Ovary (tissue), 7 donors: ENCODE measurements at regions not wholly inside any gene's neighbourhood (a gene's known extent, or its start where the extent isn't known, plus 50 kb on each side); places are given as distances from the start of the nearest gene placed in this dataset. TPM values are rescaled to one million over a fixed set of nuclear protein-coding genes. Genes with fewer than 3 reads are reported as not detected.

Source experiments
- DNase-seq, 5 donors: peaks; one replicate each; pipeline ENCODE4 v3.0.0-alpha.2; 2019 to 2020
- H3K27ac ChIP-seq, 2 donors: fragments of 200-600 bp; one replicate each; pipeline versions ENCODE4 v1.5.1 to v1.8.0; 2019 to 2022
- H3K27me3 ChIP-seq: fragments of 200-600 bp; one replicate; pipeline ENCODE4 v1.8.0; 2022
- H3K36me3 ChIP-seq: fragments of 200-600 bp; sonication (generic); one replicate; pipeline ENCODE4 v1.5.1; 2019
- H3K4me1 ChIP-seq: one replicate; pipeline ENCODE4 v1.8.1; 2013; ENCODE audit warnings: mild to moderate bottlenecking, moderate library complexity; ENCODE audit not compliant: insufficient read depth
- H3K4me3 ChIP-seq: fragments of 200-600 bp; sonication (generic); one replicate; pipeline ENCODE4 v1.5.1; 2017
- H3K9me3 ChIP-seq, 2 donors: fragments of 200-600 bp in 1 of 2; sonication (generic) in 1 of 2; one replicate each; pipeline versions ENCODE4 v1.5.1 to v1.8.1; 2013 to 2019; ENCODE audit warnings: mild to moderate bottlenecking in 1 of 2, moderate library complexity in 1 of 2
- EP300 ChIP-seq: sonication (generic); formaldehyde crosslinking; IDR thresholded peaks from one replicate; pipeline ENCODE4 v1.6.1; 2017; ENCODE audit warnings: antibody characterized with exemption
- POLR2A ChIP-seq: fragments of 450-650 bp; IDR thresholded peaks from one replicate; pipeline ENCODE4 v1.6.1; 2017; ENCODE audit warnings: antibody characterized with exemption, mild to moderate bottlenecking, moderate library complexity
- WGBS, 3 donors: extraction: QIAGEN DNeasy Blood & Tissue Kit in 1 of 3; methylation state at CpG; one replicate each; pipeline versions ENCODE4 v1.1.5 to v1.1.7; 2013 to 2017; 5-methylcytosine and 5-hydroxymethylcytosine counted together
- intact Hi-C, 4 donors: fragments of 100-400 bp; cut with DNase I; formaldehyde crosslinking; loops; one replicate each; pipeline versions ENCODE4 v1.11.0 to v1.15.1; 2022 to 2023
- small RNA-seq: library from RNA; depleted of rRNA; stranded (forward); fragments of <200 nt; gene quantifications from one replicate; pipeline ENCODE3, GENCODE V24; 2016
- TF ChIP-seq, protein P1 (sequence below), 3 donors: fragments of 450-650 bp in 2 of 3; fragments of 200-600 bp in 1 of 3; IDR thresholded peaks; one replicate each; pipeline versions ENCODE4 v1.5.1 to v1.8.0; 2016 to 2022; ENCODE audit warnings: antibody characterized with exemption in 3 of 3, mild to moderate bottlenecking in 1 of 3
- donor health status: DM: no; HTN: no; CAD: no; lungs with moderate emphysema.
- donor health status: DM: no; HTN: no; CAD: no.
- donor health status: Bipolar disorder and iron deficiency.
- donor health status: DM: no; HTN: no; CAD: no.
- donor health status: DM: yes; HTN: yes; CAD: no.

DNA sequence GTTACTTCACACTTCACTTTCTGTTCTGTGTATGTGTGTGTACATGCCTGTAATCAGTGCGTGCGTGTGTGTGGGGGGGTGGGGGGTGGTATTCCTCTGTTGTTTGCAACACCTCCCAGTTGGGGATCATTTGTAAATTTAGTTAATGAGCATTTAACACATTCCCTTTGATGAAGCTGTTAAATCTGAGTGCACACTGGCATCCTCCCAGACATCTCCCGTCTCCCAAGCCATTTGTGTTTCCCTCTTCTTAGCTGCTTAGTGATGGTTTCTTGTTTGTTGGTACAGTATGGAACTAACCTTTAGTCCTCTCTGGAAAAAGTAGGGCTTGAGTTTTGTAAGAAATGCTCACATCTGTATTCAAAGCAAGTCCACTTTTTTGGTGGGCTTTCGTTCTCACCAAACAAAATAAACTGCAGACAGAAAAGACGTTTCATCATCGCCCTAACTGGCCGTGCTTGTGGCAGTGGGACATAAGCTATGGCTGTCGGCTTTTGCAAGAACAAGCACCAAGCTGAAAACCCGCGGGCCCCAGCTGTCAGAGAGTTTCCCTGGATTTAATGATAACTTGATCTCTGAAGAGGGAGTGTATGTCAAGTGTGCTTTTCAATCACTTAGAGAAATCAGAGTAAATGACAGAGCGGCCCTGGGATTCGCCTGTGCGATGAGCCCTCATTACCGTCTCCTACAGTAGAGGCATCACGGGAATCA lies 54.9 kb upstream of the SASH1 start:
- intact Hi-C loops = no loop called here
- 88 to 92% (median 89%) methylated on average over 15 of the region's 15 CpGs for WGBS, 3 donors

DNA sequence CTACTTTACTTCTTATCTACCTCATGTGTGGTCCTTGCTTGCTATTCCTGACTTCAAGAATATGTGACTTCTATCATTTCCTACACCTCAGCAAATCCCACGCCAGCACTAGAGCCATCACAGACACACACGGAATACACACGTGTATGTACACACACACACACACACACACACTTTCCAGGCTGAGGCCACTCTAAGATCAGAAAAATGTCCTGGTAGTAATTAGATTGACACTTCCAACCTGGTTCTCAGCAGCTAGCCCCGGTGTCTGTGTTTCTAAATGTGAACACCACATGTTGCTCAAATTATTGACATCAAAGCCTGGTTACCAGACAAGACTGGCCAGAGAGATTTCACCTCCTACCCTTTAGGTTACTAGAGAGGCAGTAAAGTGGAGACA lies 54.1 kb upstream of the SASH1 start:
- Histone ChIP-seq H3K36me3 (no peaks in the 10 kb centered on the region), H3K27me3 (no peaks in the 10 kb centered on the region), H3K27ac (no peak overlapping the region), H3K9me3 (no peaks in the 10 kb centered on the region), H3K4me1 (peaks cover 7% of the 10 kb centered on the region), H3K4me3 (no peak overlapping the region)
- 81 to 89% (median 81%) methylated on average over 4 of the region's 4 CpGs for WGBS, 3 donors
- intact Hi-C loops = no loop called here
- no peak for DNase-seq
- no peak for TF ChIP-seq EP300
- TF ChIP-seq POLR2A = no peak
- TF ChIP-seq, protein P1, sequence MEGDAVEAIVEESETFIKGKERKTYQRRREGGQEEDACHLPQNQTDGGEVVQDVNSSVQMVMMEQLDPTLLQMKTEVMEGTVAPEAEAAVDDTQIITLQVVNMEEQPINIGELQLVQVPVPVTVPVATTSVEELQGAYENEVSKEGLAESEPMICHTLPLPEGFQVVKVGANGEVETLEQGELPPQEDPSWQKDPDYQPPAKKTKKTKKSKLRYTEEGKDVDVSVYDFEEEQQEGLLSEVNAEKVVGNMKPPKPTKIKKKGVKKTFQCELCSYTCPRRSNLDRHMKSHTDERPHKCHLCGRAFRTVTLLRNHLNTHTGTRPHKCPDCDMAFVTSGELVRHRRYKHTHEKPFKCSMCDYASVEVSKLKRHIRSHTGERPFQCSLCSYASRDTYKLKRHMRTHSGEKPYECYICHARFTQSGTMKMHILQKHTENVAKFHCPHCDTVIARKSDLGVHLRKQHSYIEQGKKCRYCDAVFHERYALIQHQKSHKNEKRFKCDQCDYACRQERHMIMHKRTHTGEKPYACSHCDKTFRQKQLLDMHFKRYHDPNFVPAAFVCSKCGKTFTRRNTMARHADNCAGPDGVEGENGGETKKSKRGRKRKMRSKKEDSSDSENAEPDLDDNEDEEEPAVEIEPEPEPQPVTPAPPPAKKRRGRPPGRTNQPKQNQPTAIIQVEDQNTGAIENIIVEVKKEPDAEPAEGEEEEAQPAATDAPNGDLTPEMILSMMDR (IDR thresholded peaks at IDR 0.05) = no peak

More for the DNA sequence above, 54.9 kb upstream of the SASH1 start:
- H3K9me3 ChIP-seq = no peaks in the 10 kb centered on the region
- no peaks in the 10 kb centered on the region for H3K27me3 ChIP-seq
- no peak for DNase-seq
- TF ChIP-seq, protein P1 (IDR thresholded peaks at IDR 0.05) = no peak
- no peak for TF ChIP-seq EP300
- no peak for TF ChIP-seq POLR2A
- H3K36me3 ChIP-seq = no peaks in the 10 kb centered on the region
- no peak overlapping the region for H3K27ac ChIP-seq
- H3K4me3 ChIP-seq = no peak overlapping the region
- no peaks in the 10 kb centered on the region for H3K4me1 ChIP-seq

DNA sequence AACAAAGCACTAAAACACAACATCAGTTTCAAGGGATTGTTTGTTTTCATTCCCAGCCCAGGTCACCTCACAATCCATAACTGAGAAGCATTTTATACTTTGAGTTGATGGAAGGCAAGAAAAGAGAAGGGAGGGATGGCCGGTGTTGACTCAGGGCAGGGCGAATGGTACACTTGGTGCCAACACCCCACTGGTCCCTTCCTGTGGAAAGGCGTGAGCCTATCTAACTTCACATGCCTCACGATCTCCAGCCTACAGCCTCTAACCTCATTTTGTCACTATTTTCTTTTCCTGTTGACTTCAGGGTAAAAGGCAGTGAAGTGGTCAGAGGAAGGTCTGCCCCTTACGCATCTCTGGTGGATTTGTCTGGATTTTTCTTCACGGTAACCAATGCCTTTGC lies 53.5 kb upstream of the SASH1 start:
- H3K27ac ChIP-seq = no peak overlapping the region
- no peak for TF ChIP-seq EP300
- TF ChIP-seq, protein P1 (IDR thresholded peaks at IDR 0.05) = no peak
- TF ChIP-seq POLR2A = no peak
- H3K9me3 ChIP-seq = no peaks in the 10 kb centered on the region
- no peaks in the 10 kb centered on the region for H3K27me3 ChIP-seq
- WGBS, 3 donors = 81 to 86% (median 81%) methylated on average over 6 of the region's 6 CpGs
- H3K4me3 ChIP-seq = no peak overlapping the region
- H3K36me3 ChIP-seq = no peaks in the 10 kb centered on the region
- intact Hi-C loops = no loop called here
- no peak for DNase-seq
- H3K4me1 ChIP-seq = peaks cover 7% of the 10 kb centered on the region

DNA sequence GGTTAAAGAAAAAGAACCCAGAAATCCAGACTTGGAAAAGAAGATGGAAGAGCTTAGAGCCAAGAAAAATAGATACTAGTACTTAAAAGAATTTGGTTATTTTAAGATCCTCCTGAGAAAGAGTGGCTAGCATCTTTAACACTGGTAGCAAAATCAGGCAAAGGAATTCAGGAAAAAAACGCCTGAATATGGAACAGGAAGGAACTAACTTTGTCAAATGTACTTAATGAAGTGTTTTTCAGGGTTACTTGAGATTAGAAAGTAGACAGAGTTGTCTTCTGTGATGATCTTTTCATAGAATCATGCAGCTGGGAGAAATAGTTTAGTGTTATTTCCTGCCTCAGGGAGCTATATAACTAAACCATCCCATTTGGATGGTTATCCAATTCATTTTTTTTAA lies 50.8 kb upstream of the SASH1 start:
- Histone ChIP-seq H3K27me3 (no peaks in the 10 kb centered on the region), H3K4me1 (peaks cover 9% of the 10 kb centered on the region), H3K4me3 (no peak overlapping the region), H3K36me3 (no peaks in the 10 kb centered on the region), H3K27ac (no peak overlapping the region), H3K9me3 (no peaks in the 10 kb centered on the region)
- intact Hi-C loops = no loop called here
- 11 to 22% (median 15%) methylated on average over 1 of the region's 1 CpG for WGBS, 3 donors
- DNase-seq = no peak
- TF ChIP-seq, protein P1 (IDR thresholded peaks at IDR 0.05) = no peak
- TF ChIP-seq POLR2A = no peak
- TF ChIP-seq EP300 = no peak

Small RNAs in the stretch of these regions (small RNA-seq; reads per million reads assigned to genes)
- not detected for gene RNU6-1222P
